Cardiac muscle cell (in vitro differentiated cells and primary cell): ENCODE measurements at regions not wholly inside any gene's neighbourhood (a gene's known extent, or its start where the extent isn't known, plus 50 kb on each side); places are given as distances from the start of the nearest gene placed in this dataset.

Experiments
- DNase-seq, 2 donors: peaks; one replicate each; pipeline versions ENCODE4 v3.0.0 to v3.0.0-alpha.2; 2010 to 2017; ENCODE audit warnings: low read depth in 1 of 2, low spot score in 1 of 2
- H3K27ac ChIP-seq: fragments of 200-600 bp; sonication (generic); 2 replicates; pipeline ENCODE4 v1.5.1; 2016
- H3K27me3 ChIP-seq: fragments of 200-600 bp; sonication (generic); 2 replicates; pipeline ENCODE4 v1.6.0; 2016; ENCODE audit warnings: control low read depth
- H3K36me3 ChIP-seq: fragments of 200-600 bp; sonication (generic); 2 replicates; pipeline ENCODE4 v1.5.1; 2016; ENCODE audit warnings: control low read depth
- H3K4me1 ChIP-seq: fragments of 200-600 bp; sonication (generic); 2 replicates; pipeline ENCODE4 v1.8.1; 2017; ENCODE audit warnings: low read depth, mild to moderate bottlenecking, mixed run types
- H3K4me3 ChIP-seq: fragments of 200-600 bp; sonication (generic); 2 replicates; pipeline ENCODE4 v1.5.1; 2016; ENCODE audit warnings: mild to moderate bottlenecking
- H3K9me3 ChIP-seq: fragments of 200-600 bp; sonication (generic); 2 replicates; pipeline ENCODE4 v1.5.1; 2017; ENCODE audit warnings: low read depth, mild to moderate bottlenecking, control low read depth
- TF ChIP-seq, protein P1 (sequence below): IDR thresholded peaks from 2 replicates; pipeline ENCODE4 v1.5.1; 2012; ENCODE audit warnings: low read depth, mild to moderate bottlenecking, low read length

DNA sequence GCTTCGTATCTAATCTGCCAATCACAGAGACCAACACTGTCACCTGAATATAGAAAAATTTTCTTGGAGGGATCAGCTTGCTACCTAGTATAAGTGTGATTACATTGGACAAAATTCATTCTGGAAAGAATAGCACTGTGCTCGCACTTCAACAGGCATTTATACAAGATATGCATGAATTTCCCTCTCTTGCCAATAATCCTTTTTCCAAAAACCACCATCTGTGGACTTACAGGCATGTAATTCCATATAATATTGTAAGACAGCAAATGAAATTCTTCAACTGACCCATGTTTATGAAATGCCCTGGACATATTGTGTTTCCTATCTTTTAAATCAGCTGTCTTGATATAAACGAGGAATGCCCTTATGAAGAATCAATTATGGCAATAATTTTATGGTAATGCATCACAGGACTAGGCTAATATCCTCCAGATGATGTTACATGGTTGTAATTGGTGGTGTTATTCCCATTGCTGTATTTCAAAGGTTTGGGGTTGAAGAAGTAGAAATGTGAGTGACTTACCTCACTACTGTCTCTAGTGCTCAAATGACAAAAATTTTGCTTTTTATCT is 861.4 kb upstream of the NECTIN3 start:
- TF ChIP-seq, protein P1, sequence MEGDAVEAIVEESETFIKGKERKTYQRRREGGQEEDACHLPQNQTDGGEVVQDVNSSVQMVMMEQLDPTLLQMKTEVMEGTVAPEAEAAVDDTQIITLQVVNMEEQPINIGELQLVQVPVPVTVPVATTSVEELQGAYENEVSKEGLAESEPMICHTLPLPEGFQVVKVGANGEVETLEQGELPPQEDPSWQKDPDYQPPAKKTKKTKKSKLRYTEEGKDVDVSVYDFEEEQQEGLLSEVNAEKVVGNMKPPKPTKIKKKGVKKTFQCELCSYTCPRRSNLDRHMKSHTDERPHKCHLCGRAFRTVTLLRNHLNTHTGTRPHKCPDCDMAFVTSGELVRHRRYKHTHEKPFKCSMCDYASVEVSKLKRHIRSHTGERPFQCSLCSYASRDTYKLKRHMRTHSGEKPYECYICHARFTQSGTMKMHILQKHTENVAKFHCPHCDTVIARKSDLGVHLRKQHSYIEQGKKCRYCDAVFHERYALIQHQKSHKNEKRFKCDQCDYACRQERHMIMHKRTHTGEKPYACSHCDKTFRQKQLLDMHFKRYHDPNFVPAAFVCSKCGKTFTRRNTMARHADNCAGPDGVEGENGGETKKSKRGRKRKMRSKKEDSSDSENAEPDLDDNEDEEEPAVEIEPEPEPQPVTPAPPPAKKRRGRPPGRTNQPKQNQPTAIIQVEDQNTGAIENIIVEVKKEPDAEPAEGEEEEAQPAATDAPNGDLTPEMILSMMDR = no peak

DNA sequence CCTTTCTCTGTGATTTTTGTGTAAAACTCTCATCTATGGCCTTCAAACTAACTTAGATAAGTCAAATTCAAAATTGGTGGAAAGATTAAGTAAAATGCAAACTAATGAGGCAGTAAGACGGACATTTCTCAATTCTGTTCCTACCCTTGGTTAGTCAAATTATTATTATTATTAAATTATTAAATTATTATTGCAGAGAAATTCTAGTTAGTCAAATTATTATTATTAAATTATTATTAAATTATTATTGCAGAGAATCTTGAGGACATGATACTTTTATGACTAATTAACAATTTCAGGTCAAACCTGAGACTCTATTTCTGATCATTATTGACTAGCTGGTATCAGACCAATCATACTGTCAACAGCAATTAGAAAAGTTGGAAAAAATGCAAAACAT is 845.0 kb upstream of the NECTIN3 start:
- no peaks in the 10 kb centered on the region for H3K4me1 ChIP-seq
- no peak for DNase-seq
- no peak overlapping the region for H3K27ac ChIP-seq
- H3K9me3 ChIP-seq = no peaks in the 10 kb centered on the region
- no peak overlapping the region for H3K4me3 ChIP-seq
- no peaks in the 10 kb centered on the region for H3K27me3 ChIP-seq
- TF ChIP-seq, protein P1 = no peak
- H3K36me3 ChIP-seq = no peaks in the 10 kb centered on the region

More for the DNA sequence above, 861.4 kb upstream of the NECTIN3 start:
- Histone ChIP-seq H3K9me3 (no peaks in the 10 kb centered on the region), H3K27me3 (no peaks in the 10 kb centered on the region), H3K4me3 (no peak overlapping the region), H3K27ac (no peak overlapping the region), H3K36me3 (no peaks in the 10 kb centered on the region), H3K4me1 (no peaks in the 10 kb centered on the region)
- no peak for DNase-seq

DNA sequence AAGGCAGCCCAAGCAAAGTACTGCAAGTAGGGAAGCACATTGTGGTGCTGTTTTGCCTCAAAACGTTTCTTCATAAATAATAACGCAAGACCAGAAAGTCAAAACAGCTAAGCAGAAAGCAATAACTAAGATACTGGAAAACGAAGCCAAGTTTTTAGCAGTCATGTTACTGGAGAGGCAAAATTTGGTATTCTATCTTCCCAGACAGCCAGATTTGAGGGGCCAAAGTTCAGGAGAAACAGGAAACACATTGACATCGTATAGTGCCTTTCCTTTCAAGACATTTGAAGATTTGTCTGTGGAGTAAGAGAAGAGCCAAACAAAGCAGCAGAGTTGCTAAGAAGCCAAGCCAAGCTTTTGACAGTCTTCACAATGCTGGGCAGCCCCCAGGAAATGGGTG is 843.6 kb upstream of the NECTIN3 start:
- DNase-seq = peak in 1 of 2 donors; percentile 57
- H3K4me1 ChIP-seq = no peaks in the 10 kb centered on the region
- no peaks in the 10 kb centered on the region for H3K9me3 ChIP-seq
- no peak overlapping the region for H3K4me3 ChIP-seq
- H3K27ac ChIP-seq = no peak overlapping the region
- no peaks in the 10 kb centered on the region for H3K36me3 ChIP-seq
- no peaks in the 10 kb centered on the region for H3K27me3 ChIP-seq
- TF ChIP-seq, protein P1 = no peak

DNA sequence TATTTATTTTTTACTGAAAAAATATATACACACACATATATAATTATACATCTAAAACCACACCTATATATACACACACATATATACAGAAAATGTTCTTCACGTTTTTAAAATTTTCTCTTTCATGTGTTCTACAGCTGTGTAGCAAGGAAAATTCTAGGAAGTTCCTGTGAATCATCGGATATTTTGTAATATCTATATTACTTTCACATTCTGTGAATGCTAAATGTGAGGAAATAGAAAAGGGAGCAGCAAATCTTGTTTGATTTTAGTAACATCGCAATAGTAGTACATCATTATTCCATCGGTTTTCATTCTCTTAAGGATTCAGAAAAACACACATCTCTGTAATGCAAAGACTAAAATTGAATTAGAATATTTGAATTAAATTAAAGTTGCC is 836.8 kb upstream of the NECTIN3 start:
- DNase-seq = peak in 1 of 2 donors; percentile 19
- no peaks in the 10 kb centered on the region for H3K9me3 ChIP-seq
- H3K27ac ChIP-seq = no peak overlapping the region
- TF ChIP-seq, protein P1 = no peak
- H3K4me1 ChIP-seq = no peaks in the 10 kb centered on the region
- H3K4me3 ChIP-seq = no peak overlapping the region
- no peaks in the 10 kb centered on the region for H3K27me3 ChIP-seq
- H3K36me3 ChIP-seq = no peaks in the 10 kb centered on the region

DNA sequence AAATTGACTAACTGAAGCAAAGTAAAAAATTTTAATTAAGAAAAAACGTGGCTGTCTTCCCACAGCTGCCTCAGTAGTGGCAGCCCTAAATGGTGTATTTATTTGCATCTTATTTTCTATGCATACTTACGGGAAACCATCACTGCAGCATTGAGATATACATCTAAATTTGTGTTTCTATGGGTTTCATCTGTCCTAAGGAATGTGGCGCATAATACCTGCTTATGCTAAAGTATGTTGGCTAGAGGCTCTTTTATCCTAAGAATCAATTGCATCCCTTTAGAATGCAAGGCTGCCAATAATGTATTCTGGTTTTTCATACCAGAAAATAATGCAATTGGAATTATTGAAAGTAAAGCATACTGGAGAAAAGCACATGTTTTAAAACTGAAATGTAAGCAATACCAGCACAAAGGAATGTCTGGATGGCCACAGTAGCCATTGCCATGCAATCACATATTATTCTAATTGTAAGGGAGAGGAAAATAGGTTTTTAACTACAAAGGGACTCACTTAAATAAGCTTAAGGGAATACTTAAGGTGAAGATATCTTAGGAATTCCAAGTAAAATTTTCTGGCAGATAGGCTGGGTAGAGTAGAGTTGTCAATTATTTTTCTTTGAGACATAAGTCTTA is 834.5 kb upstream of the NECTIN3 start:
- H3K4me1 ChIP-seq = no peaks in the 10 kb centered on the region
- no peaks in the 10 kb centered on the region for H3K27me3 ChIP-seq
- TF ChIP-seq, protein P1 = no peak
- no peaks in the 10 kb centered on the region for H3K36me3 ChIP-seq
- no peak overlapping the region for H3K27ac ChIP-seq
- no peak overlapping the region for H3K4me3 ChIP-seq
- DNase-seq = no peak
- no peaks in the 10 kb centered on the region for H3K9me3 ChIP-seq
